CD4-positive, alpha-beta T cell treated with Interleukin-6 at 100 ng/mL for 8 hours (primary cell): ENCODE measurements at regions not wholly inside any gene's neighbourhood (a gene's known extent, or its start where the extent isn't known, plus 50 kb on each side); places are given as distances from the start of the nearest gene placed in this dataset.

Experiments used
- DNase-seq: peaks from one replicate; pipeline ENCODE4 v3.0.0-alpha.2; 2020; ENCODE audit warnings: mixed read lengths, low spot score

DNA sequence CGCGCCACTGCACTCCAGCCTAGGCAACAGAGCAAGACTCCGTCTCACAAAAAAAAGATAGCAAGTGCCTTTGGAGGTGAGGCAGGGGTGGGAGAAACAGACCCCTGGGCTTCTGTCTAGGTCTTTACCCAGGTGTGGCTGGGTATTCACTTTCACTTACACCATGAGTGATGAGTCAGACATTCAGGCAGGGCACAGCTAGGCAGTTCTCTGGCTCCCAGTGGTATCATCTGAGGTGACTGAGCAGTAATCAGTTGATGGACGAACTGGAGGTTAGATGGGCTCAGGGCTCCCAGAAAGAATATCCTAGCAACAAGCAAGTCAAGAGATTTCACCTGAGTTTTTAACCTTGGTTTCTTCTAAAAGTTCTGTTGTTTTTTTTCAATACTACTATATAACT lies 107.0 kb upstream of the RAB6C start:
- no peak for DNase-seq

DNA sequence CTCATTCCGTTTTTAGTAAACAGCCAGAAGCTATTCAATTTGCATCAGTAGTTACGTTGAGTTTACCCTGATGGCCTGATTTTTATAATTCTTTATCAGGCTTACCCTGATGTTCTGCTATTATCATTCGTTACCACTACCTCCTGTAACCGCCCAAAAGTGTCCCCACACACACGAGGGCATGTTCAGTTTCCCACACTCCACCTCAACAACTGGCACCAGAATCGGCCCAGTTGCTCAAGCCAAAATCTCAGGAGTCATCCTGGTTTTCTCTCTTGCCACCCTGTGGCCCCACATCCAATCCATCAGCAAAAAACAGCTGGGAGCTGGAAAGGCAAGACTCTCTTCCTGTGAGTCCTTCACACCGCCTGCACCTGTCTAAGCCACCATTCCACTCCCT lies 102.9 kb upstream of the RAB6C start:
- no peak for DNase-seq

DNA sequence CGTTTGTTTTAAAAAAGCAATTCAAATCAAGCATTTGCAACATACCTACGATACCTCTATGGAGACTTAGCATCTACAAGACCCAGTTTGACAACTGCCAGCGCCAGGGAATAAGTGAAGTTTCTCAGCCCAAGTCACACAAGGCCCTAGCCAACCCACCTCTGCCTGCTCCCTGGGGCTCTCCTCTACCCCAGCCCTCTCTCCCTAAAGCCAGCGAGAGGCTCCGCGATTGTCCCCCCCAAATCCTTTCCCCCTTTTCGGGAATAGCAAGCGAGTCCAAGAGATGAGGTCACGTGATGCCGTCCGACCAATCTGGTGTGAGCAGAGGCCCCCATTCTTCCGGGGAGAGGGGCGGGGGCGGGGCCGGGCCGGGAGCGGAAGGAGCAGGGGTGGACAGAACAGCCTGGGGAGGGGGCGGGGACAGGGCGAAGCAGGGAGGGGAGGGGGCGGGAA lies 102.2 kb upstream of the RAB6C start:
- DNase-seq, result peak; percentile 90

DNA sequence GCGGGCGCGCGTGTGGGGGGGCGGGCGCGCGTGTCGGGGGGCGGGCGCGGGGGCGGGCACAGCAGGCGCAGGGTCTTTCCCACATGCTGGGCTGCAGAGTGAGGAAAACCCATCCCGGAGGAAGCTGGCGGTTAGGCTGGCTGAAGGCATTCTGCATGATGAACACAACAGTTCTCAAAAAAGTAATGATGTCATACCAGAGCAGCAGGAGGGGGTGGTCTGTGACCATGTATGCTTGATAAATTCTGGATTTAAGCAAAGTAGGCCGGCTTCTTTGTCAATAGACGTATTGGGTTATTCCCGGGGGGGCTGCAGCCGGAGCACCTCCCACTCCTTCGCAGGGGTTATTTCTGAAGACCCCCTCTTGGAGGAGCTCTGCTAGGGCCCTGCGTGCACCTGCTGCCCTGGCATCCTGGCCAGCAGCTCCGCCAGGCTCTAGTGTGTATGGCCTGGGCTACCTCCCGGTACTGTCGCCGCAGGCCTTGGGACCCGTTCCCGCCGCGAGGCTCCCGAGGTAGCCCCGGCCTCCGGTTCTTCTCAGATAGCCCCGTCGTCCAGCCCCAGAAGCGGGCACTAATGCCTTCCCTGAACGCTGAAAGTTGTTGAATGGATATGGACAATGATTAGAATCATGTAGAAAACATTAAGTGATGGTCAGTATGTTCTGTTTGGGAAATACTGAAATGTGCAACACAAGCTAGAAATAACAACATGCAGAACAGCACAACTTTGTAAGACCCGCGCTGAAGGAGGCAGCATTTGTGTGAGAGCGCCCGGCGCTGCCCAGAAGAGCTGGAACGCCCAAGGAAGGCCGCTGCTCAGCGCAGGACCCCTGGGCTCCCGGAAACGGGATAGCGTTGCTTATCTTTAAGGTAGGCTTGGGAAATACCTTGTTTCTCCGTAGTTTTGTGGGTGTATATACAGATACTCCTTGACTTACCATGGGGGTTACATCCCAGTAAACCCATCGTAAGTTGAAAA lies 101.4 kb upstream of the RAB6C start:
- no peak for DNase-seq

DNA sequence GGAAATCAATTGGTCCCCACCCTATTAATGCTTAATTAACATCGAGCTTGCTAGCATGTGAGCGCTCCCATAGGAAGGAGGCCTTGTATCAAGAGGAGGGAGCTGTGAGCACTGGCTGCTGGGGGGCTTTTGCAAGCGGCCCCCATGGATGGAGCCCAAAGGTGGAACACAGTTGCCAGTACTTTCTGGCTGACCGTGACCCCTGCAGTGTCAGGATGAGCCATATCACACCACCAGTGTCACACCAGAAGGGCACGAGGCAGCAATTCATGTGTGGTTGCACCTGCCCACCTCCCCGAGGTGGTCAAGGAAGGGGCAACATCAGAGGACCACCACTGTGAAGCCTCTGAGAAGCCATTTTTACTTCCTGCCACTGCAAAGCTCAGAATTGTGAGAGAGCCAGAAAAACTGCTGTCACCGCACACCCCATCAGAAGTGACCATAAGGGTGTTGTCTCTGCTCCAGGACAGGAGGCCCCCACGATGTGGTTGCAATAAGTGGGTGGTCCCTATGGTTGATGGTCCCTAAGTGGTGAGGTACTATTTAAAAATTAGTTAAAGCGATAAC lies 99.8 kb upstream of the RAB6C start:
- no peak for DNase-seq

DNA sequence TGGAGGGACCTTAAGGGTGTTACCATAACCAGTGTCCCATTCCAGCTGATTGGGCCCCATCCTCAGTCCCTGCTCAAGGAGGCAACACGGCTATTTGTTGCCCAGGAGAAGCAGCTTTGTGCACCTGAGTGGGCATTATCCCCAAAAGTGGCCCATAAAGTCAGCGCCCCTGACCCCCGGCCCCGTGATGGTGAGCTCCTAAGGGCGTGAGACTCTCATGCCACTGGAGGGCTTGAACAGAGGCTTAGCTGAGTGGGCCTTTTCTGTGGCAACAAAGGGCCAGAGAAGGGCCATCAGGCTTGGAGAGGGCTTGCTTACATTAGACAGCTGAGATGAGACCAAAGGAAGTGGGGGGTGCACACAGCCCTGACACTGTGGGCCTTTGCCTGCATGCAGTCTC lies 99.2 kb upstream of the RAB6C start:
- no peak for DNase-seq

DNA sequence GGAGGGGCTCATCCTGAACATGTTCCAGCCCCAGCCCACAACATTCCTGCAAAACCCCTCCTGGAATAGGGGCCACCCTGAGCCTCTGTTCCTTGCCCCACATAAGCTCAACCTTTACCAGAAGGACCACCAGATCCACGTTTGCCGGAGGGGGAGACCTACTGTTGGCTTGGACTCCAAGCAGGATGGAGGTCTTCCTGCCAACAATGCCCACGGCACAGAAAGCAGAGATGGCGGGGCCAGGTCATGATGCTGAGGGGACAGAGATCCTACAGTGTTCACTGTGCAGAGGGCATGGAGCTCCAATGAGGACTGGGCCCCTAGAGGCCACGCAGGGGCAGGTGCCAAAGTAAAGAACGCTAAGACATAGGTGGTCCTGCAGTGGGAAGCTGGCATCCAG lies 98.5 kb upstream of the RAB6C start:
- DNase-seq, result no peak

DNA sequence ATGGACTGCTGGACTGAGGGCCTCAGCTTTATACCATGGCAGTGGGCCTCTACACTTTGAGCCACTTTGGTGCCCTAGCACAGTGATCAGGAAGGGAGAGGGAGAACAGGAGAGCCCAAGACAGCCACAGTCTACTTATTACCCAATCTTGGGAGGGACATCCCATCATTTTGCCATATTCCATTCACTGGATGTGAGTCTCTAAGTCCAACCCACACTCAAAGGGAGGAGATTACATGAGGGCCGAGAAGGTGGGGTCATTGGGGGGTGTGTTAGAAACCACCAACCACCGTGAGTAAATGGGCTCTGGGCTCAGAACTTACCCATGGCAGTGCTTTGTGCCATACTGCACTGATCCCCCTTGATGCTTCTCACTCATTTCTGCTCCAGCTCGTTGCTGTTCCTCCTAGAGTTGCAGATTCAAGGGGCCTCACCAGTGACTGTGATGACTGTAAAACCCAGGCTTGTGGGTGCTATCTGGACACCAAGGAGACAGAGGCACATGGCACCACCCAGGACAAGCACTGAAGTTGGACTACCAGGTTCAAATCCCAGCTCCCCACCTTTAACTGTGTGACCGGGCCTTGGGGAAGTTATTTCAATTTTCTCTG lies 97.6 kb upstream of the RAB6C start:
- DNase-seq, result no peak

DNA sequence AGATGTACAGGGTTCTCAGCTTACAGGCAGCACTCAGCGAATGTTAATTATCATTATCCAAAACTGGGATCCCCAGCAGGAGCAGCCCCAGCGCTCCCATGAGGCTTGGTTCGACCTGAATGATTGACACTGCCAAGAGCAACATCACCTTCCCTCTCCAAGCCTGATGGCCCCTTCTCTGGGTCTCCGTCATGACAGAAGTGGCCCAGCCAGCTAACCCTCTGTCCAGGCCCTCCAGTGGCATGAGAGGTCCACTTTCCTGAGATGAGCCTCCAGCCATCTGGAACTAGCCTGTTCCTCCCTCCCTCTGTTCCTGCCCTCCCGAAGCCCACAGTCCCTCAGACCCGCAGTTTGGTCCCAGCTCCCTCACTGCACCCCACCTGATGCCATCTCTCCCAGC lies 97.0 kb upstream of the RAB6C start:
- no peak for DNase-seq

DNA sequence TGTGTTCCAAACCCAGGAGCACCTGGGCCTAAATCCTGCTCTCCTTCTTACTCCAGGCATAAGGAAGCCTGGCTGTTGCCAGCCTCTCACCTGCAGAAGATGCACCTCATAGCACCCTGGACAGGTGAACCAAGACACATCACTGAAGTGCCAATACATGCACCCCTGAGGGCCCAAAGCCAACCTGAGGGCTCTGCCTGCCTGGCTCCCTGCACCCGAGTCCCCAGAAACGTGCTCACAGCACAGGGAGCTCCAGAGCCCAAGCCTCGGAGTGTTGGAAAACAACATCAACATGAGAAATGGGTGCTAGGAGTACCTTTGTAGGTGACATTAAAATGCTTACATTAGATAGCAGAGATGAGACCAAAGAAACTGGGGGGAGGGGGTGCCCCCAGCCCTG lies 96.3 kb upstream of the RAB6C start:
- no peak for DNase-seq

DNA sequence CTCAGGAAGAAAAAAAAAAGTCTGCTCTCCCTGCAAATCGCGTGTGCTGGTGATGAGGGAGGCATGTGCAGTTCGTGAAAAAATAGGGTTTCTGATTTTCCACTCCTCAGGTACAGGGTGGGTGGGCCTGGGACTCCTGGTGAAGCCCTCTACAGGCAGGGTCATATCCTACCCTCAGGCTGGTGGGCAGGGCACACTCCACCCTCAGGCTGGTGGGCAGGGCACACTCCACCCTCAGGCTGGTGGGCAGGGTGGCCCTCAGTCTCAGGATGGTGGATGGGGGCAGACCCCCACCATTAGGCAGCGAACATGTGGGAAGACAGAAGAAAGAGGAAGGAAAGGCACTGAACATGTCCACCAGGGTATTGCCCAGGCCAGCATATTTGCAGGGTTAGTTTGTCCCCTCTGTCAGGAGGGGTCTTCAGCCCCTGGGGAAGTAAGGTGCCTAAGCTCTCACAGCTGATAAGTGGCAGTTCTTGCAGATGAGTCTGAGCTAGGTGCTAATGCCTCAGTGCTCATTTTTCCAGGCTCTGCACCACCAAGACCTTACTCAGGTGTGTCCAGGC lies 95.2 kb upstream of the RAB6C start:
- no peak for DNase-seq

DNA sequence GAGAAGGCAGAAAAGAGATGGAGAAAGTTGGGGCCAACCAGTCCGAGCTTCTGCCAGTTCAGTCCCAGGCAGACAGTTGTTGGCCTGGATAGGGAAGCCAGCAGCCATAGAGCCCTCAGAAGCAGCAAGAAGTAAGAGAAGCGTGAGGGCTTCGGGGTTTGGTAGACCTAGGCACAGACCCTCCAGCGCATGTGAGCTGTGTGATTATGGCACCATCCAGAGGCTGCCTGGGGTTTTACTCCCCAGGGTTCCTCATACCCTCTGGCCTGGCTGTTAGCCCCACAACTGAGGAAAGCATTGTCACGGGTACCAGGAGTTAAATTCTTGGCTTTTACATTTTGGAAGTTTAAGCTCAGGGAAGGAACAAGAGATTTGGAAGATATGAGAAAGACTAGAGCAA lies 93.7 kb upstream of the RAB6C start:
- DNase-seq, result no peak

DNA sequence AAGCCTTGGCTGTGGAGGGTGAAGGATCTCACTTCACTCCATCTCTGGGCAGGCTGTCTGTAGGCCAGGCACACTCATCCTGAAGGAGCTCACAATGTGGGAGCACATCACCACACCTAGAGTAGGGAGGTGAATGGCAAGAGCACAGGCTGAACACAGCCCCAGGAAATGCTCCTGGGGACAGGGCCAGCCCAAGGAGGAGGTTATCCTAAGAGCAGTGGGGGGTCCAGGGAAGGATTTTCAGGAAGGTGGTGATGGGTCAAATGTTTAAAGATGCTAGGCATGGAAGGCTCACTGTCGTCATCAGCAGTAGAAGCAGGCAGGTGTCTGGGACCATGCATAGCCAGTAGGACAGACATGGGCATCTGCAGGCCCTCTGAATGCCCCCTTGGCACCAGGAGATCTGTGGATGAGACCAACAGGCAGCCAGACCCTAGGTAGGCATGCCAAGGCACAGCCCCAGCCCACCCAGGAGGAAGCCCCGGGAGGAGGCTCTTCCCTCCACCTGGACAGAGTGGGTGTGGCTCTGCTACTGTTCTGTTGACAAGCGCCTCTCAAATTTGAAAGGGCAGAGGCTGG lies 91.7 kb upstream of the RAB6C start:
- DNase-seq, result no peak

DNA sequence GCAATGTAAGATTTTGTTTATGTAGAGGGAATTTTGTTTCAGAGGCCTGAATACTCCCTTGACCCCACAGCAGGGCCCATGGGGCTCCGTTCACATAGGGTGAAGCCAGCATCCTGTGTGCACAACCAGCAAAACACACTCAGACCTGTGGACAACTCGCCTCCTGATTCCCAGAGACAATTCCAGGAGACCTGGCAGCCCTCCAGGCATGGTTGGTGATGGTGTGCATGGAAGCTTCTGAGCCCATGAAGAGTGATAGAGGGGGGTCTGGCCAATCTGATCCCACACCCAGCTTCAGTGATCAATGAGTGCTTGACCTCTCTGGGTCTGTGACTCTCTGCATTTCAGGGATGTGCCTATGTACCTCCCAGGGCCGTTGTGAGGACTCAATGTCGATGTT lies 91.0 kb upstream of the RAB6C start:
- DNase-seq, result no peak

DNA sequence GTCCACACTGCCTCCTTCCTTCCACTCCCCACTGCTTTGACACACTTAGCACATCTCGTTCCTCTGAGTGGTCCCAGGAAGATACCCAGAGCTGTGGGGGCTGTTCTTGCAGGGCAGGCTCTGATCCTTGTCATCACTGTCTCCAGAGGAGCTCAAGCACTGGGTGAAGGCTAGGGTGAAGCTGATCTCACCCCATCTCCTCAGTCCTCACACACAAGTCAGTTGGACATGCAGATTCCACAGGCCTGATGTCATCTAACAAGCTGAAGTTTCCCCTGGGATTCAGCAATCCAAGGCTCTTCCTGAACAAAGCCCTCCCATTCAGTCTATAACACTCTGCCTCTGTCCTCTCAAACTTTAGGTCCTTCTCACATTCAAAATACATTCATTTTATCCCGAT lies 90.6 kb upstream of the RAB6C start:
- no peak for DNase-seq

DNA sequence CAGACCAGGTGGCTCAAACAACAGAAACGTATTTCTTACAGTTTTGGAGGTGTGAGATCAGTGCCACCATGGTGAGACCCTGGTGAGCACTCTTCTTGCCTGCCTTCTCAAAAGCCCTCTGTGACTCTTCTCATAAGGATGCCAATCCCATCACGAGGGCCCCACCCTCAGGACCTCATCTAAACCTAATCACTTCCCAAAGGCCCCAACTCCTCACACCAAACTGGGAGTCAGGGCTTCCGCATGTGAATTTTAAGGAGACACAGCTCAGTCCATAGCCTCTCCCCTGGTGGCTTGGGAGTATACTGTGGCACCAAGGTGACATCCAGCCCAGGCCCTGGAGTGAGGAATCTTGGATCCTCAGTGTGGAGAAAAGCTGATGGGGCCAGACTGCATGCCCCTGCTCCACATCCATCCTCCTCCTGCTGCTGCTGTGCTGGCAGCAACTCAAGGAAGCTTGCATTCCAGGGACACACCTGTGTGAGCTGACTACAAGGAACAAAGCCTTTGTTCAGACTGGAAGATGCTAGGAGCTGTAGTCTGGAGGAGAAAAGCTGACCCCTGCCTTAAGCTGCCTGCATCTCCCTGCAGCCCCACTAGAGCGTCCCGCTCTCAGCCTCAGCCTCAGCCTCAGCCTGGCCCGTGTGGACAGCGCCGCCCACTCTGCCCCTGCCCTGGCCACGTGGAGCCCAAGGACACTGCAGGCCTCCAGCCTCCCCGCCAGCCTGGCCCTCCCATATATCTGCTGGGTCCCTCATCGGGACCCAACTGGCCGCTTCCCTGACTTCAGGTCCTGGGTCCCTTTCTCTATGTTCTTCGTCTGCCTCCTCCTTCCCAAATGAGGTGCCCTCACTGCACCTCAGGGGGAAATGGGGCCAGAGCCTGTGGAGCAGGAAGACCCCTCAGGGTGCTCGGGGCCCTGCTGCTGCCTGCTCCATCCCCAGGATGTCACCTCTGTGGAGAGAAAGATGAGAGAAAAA lies 87.8 kb upstream of the RAB6C start:
- no peak for DNase-seq

DNA sequence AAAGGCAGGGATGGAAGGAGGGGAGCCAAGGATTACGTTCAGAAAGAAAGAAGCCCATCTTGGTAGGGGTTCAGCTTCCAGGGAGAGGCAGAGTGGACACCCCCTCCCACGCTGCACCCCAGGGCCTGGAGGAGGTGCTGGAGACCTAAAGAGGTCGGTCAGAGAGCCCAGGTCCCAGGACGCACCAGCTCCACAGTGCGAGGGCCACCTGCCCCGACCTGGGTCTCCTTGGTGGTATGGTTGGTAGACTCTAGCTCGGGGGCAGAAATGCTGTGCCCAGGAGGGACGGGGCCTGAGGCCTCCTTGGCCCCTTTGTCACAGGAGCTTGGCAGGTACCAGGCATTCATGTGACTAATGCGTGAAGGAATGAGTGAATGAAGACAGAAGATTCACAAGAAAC lies 87.1 kb upstream of the RAB6C start:
- no peak for DNase-seq

DNA sequence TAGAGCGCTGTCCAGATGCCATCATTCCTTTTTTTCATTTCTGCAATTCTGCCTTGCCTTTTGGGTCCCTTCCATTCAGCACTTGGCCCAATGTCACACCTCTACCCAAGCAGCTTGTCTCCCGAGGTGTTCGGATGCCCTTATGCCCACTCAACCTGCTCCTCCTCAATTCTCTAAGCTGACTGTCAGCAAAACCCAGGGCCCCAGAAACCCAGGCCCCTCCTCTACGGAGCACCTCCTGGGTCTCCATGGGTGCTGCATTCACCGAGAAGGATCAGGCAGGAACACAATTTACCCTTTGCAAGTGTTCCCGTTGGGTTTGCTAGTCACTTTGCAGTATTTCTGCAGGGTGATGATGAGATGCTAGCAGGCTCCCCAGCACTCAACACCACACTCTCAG lies 86.7 kb upstream of the RAB6C start:
- no peak for DNase-seq

DNA sequence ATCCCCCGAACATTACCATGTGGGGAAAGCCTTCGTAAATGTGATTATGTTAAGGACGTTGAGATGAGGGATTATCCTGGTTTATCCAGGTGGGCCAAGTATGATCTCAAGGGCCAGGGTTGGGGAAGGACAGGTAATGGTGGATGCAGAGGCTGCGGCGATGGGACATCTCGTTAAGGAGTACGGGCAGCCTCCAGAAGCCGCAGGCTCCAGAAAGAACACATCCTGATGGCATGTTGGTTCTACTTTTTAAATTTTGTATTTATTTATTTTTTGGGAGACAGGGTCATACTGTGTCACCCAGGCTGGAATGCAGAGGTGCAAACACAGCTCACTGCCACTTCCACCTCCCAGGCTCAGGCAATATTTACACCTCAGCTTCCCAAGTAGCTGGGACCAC lies 86.2 kb upstream of the RAB6C start:
- DNase-seq, result no peak

DNA sequence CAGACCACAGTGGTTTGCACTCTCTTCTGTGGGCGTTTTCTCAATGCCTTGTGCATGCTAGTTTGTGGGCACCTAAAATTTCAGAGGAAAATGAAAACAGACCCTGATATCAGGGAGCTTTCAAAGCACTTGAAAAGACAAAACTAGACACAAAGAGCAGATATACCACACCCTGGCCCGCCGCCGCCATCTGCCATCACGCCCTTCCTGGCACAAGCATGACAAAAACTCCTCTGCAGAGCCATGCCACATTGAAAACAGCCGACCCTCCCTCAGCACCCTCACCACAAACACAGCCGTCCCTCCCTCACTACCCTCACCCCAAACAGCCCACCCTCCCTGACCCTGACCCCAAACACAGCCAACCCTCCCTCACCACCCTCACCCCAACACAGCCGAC lies 84.8 kb upstream of the RAB6C start:
- no peak for DNase-seq

DNA sequence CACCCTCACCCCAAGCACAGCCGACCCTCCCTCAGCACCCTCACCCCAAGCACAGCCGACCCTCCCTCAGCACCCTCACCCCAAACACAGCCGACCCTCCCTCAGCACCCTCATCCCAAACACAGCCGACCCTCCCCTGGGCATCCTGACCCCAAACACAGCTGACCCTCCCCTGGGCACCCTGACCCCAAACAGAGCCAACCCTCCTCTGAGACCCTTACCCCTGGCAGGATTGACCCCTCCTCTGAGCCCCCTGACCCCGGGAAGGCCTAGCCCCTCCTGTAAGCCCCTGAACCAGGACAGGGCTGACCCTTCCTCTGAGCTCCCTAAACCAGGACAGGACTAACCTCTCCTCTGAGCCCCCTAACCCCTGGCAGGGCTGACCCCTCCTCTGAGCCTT lies 84.4 kb upstream of the RAB6C start:
- no peak for DNase-seq
